ENCODE measurements at regions not wholly inside any gene's neighbourhood (a gene's known extent, or its start where the extent isn't known, plus 50 kb on each side); places are given as distances from the start of the nearest gene placed in this dataset.

DNA sequence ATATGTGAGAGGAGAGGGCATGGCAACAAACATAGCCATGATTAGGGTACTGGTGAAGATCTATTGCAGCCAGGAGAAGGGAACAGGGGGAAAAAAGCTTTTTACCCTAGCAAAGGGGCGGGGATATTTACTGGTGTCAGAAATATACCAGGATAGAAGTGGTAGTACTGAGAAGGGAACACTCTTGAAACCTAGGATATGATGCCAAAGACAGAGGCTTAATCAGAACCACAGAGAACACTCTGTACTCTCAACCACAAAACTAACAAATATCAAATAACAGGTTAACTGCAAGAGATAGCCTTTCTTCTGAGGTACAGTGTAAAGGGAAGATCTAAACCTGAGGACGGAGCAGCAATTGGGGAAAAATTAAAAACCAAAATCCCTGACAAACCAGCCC is 112.2 kb downstream of the KIF2B start:
- no peak overlapping the region for H3K4me3 Mint-ChIP-seq
- TF ChIP-seq, protein P1, sequence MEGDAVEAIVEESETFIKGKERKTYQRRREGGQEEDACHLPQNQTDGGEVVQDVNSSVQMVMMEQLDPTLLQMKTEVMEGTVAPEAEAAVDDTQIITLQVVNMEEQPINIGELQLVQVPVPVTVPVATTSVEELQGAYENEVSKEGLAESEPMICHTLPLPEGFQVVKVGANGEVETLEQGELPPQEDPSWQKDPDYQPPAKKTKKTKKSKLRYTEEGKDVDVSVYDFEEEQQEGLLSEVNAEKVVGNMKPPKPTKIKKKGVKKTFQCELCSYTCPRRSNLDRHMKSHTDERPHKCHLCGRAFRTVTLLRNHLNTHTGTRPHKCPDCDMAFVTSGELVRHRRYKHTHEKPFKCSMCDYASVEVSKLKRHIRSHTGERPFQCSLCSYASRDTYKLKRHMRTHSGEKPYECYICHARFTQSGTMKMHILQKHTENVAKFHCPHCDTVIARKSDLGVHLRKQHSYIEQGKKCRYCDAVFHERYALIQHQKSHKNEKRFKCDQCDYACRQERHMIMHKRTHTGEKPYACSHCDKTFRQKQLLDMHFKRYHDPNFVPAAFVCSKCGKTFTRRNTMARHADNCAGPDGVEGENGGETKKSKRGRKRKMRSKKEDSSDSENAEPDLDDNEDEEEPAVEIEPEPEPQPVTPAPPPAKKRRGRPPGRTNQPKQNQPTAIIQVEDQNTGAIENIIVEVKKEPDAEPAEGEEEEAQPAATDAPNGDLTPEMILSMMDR (IDR thresholded peaks at IDR 0.05): no peak
- DNase-seq: no peak
- peaks cover 27% of the 10 kb centered on the region for H3K9me3 Mint-ChIP-seq
- H3K27ac Mint-ChIP-seq: no peak overlapping the region
- no peaks in the 10 kb centered on the region for H3K27me3 Mint-ChIP-seq (ENCODE audit: insufficient read depth)
- no peaks in the 10 kb centered on the region; the same call in 1 of the 2 replicates for H3K36me3 Mint-ChIP-seq (ENCODE audit: low read depth)
- no peaks in the 10 kb centered on the region for H3K4me1 Mint-ChIP-seq (ENCODE audit: low read depth)

DNA sequence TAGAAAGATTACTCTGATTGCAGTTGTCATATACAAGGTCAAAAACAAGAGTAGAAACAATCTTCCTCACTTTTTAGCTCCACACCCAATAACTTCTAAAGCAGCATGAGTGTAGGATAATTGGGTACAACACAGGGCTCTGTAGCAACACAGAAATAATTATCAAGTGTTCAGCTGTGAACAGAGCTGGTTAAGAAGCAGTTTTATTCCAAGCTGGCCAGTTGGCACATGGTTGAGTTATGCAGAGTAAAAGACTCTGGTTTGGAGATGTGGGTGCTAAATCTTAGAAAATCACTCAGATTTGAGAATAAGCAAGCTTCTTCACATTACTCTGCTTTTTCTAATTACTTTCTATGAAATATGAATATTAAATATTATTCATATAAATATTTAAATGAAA is 118.5 kb downstream of the KIF2B start:
- H3K27me3 Mint-ChIP-seq (ENCODE audit: insufficient read depth): no peaks in the 10 kb centered on the region
- DNase-seq: no peak
- TF ChIP-seq, protein P1 (IDR thresholded peaks at IDR 0.05): no peak
- no peaks in the 10 kb centered on the region for H3K36me3 Mint-ChIP-seq (ENCODE audit: low read depth)
- no peaks in the 10 kb centered on the region for H3K4me1 Mint-ChIP-seq (ENCODE audit: low read depth)
- H3K4me3 Mint-ChIP-seq: no peak overlapping the region
- H3K9me3 Mint-ChIP-seq: peaks cover 37% of the 10 kb centered on the region
- no peak overlapping the region for H3K27ac Mint-ChIP-seq

DNA sequence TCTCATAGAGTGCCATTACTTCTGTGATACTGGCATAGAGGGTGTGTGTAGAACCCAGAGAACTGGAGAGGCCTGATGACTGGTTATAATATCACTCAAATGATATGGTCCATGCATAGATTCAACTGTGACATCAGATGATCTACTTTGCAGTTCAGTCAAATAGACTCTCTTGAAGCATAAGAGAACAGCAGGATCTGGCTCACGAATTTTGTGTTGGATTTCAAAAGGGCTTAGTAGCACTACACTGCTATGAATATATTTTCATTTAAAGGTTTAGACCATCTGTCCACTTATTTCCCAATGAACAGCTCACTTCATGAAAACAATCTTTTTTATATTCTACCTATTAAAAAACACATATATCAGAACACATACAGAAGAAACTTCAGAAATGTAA is 119.7 kb downstream of the KIF2B start:
- Mint-ChIP-seq H3K9me3 (peaks cover 37% of the 10 kb centered on the region), H3K36me3 (ENCODE audit: low read depth) (no peaks in the 10 kb centered on the region), H3K27ac (no peak overlapping the region), H3K4me1 (ENCODE audit: low read depth) (no peaks in the 10 kb centered on the region), H3K27me3 (ENCODE audit: insufficient read depth) (no peaks in the 10 kb centered on the region), H3K4me3 (no peak overlapping the region)
- TF ChIP-seq, protein P1 (IDR thresholded peaks at IDR 0.05): no peak
- DNase-seq: no peak

DNA sequence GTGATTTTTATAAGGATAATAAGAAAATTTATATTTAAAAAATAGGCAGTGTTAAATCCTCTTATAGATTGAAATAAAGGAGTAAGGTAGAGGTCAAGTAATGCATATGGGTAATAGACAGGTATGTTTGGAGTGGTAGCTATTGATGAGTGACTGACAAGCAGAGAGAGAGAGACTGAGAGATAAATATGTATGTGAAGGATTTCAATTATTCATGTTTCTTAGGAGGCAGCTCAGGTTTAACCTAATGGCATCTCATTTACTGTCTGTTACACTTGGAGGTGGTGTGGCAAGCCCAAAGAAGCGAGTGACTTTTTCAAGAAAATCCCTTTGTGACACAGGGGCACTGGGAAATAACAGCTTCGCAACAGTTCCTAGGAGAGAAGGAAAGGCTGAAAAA is 120.2 kb downstream of the KIF2B start:
- H3K36me3 Mint-ChIP-seq (ENCODE audit: low read depth): no peaks in the 10 kb centered on the region
- TF ChIP-seq, protein P1 (IDR thresholded peaks at IDR 0.05): no peak
- peaks cover 34% of the 10 kb centered on the region for H3K9me3 Mint-ChIP-seq
- H3K4me1 Mint-ChIP-seq (ENCODE audit: low read depth): no peaks in the 10 kb centered on the region
- H3K27me3 Mint-ChIP-seq (ENCODE audit: insufficient read depth): no peaks in the 10 kb centered on the region
- H3K27ac Mint-ChIP-seq: no peak overlapping the region
- no peak overlapping the region for H3K4me3 Mint-ChIP-seq
- no peak for DNase-seq

DNA sequence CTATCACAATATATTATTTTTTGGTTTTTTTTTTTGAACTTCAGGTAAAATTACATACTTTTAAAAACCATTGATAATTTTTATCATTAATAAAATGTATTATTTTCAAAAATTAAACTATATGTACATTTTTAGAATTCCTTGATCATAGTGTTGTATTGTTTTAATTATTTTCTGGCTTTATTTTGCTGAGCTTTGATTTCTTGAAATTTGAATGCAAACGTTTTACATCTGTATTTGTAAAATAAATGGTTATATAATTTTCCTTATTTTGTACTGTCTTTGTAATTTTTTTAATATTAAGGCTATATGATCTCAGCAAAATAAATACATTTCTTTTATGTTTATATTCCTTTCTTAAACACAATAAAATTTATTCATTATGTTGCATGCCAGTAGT is 125.6 kb downstream of the KIF2B start:
- H3K27me3 Mint-ChIP-seq (ENCODE audit: insufficient read depth): no peaks in the 10 kb centered on the region
- H3K4me3 Mint-ChIP-seq: no peak overlapping the region
- TF ChIP-seq, protein P1 (IDR thresholded peaks at IDR 0.05): no peak
- peaks cover 48% of the 10 kb centered on the region for H3K9me3 Mint-ChIP-seq
- H3K27ac Mint-ChIP-seq: no peak overlapping the region
- no peak for DNase-seq
- H3K4me1 Mint-ChIP-seq (ENCODE audit: low read depth): no peaks in the 10 kb centered on the region
- no peaks in the 10 kb centered on the region for H3K36me3 Mint-ChIP-seq (ENCODE audit: low read depth)

DNA sequence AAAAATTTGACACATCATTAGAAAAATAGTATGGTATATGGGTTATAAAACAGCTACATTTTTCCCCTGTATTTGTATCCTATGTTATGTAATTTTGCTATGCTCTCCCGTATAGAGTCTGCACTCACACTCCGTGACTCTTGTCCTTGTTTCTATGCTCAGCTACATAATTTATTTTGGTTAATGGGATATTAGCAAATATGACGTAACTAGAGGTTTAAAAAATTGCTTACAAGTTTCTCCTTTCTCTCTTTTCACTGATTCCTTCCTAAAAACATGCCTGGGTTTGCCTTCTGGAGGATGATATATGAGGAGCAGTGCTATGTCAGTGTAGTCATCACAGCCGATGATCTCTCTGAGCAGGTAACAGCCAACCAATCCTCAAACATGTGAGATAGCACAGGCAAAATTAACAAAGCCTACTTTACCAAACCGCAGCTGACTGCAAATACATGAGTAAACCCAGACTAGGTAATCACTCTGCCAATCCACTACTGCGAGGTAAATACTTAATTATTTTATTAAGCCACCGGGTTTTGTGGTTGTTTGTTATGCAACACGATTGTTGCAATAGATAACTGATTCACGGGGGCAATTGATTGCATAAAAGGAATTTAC is 126.9 kb downstream of the KIF2B start:
- H3K9me3 Mint-ChIP-seq: peaks cover 52% of the 10 kb centered on the region
- no peak for DNase-seq
- H3K27ac Mint-ChIP-seq: no peak overlapping the region

More for the DNA sequence above, 126.9 kb downstream of the KIF2B start:
- no peaks in the 10 kb centered on the region for H3K36me3 Mint-ChIP-seq (ENCODE audit: low read depth)
- TF ChIP-seq, protein P1 (IDR thresholded peaks at IDR 0.05): no peak
- H3K4me1 Mint-ChIP-seq (ENCODE audit: low read depth): no peaks in the 10 kb centered on the region
- no peak overlapping the region for H3K4me3 Mint-ChIP-seq
- no peaks in the 10 kb centered on the region for H3K27me3 Mint-ChIP-seq (ENCODE audit: insufficient read depth)
